GM23338 (cell line): ENCODE measurements at regions not wholly inside any gene's neighbourhood (a gene's known extent, or its start where the extent isn't known, plus 50 kb on each side); places are given as distances from the start of the nearest gene placed in this dataset.

Experiments used
- ATAC-seq: fragments of 200-7000 bp; cut with Tn5 transposase; 3 replicates; pipeline ENCODE4 v1.9.1; 2020
- DNase-seq: peaks from one replicate; pipeline ENCODE4 v3.0.0-alpha.2; 2015; ENCODE audit warnings: low spot score
- H2AFZ ChIP-seq: fragments of 200-600 bp; sonication (generic); 2 replicates; pipeline ENCODE4 v1.8.0; 2016; ENCODE audit warnings: antibody characterized with exemption, mild to moderate bottlenecking, moderate library complexity
- H3F3A ChIP-seq: fragments of 200-600 bp; sonication (generic); replicated peaks from 2 replicates; pipeline ENCODE4 v1.8.0; 2017; ENCODE audit warnings: antibody characterized with exemption, mixed run types, low read depth
- H3K27ac ChIP-seq: fragments of 200-600 bp; sonication (generic); 2 replicates; pipeline ENCODE4 v1.6.1; 2016; ENCODE audit warnings: low read depth
- H3K27me3 ChIP-seq: fragments of 200-600 bp; sonication (generic); 2 replicates; pipeline ENCODE4 v1.8.0; 2016; ENCODE audit warnings: mild to moderate bottlenecking, mixed run types, moderate library complexity; ENCODE audit not compliant: insufficient read depth
- H3K36me3 ChIP-seq: fragments of 200-600 bp; sonication (generic); 2 replicates; pipeline ENCODE4 v1.8.0; 2016; ENCODE audit warnings: mild to moderate bottlenecking; ENCODE audit not compliant: insufficient read depth
- H3K4me1 ChIP-seq: fragments of 200-600 bp; sonication (generic); 2 replicates; pipeline ENCODE4 v1.8.0; 2016; ENCODE audit warnings: mild to moderate bottlenecking, moderate library complexity; ENCODE audit not compliant: insufficient read depth
- H3K4me2 ChIP-seq: fragments of 200-600 bp; sonication (generic); 2 replicates; pipeline ENCODE4 v1.7.1; 2017; ENCODE audit warnings: mixed run types
- H3K4me3 ChIP-seq: fragments of 200-600 bp; sonication (generic); 2 replicates; pipeline ENCODE4 v1.6.1; 2016; ENCODE audit warnings: mixed run types
- H3K79me2 ChIP-seq: fragments of 200-600 bp; sonication (generic); replicated peaks from 2 replicates; pipeline ENCODE4 v1.8.0; 2017; ENCODE audit warnings: mild to moderate bottlenecking; ENCODE audit not compliant: insufficient read depth
- H3K9me2 ChIP-seq: fragments of 200-600 bp; sonication (generic); 2 replicates; pipeline ENCODE4 v1.8.0; 2017; ENCODE audit not compliant: insufficient read depth
- H4K20me1 ChIP-seq: fragments of 200-600 bp; sonication (generic); replicated peaks from 2 replicates; pipeline ENCODE4 v1.8.0; 2017; ENCODE audit warnings: mild to moderate bottlenecking; ENCODE audit not compliant: insufficient read depth
- H3K27ac Mint-ChIP-seq: 2 replicates; pipeline ENCODE4 v1.8.0; 2020; ENCODE audit warnings: inconsistent platforms, mild to moderate bottlenecking, moderate library complexity, mixed read lengths
- H3K27me3 Mint-ChIP-seq: 3 replicates; pipeline ENCODE4 v1.8.0; 2022; ENCODE audit warnings: low read depth, mild to moderate bottlenecking, moderate library complexity, mixed read lengths, inconsistent platforms; ENCODE audit not compliant: insufficient read depth, poor library complexity
- H3K36me3 Mint-ChIP-seq: 3 replicates; pipeline ENCODE4 v1.8.0; 2021; ENCODE audit warnings: low read depth, mild to moderate bottlenecking, inconsistent platforms, moderate library complexity, mixed read lengths
- H3K4me1 Mint-ChIP-seq: 3 replicates; pipeline ENCODE4 v1.8.0; 2020; ENCODE audit warnings: mild to moderate bottlenecking, inconsistent platforms, mixed read lengths
- H3K4me3 Mint-ChIP-seq: 3 replicates; pipeline ENCODE4 v1.8.0; 2021; ENCODE audit warnings: moderate library complexity, mild to moderate bottlenecking, inconsistent platforms, mixed read lengths
- H3K9me3 Mint-ChIP-seq: 3 replicates; pipeline ENCODE4 v1.8.0; 2020; ENCODE audit warnings: moderate library complexity, mild to moderate bottlenecking, inconsistent platforms, mixed read lengths
- CREB1 ChIP-seq: fragments of 250-450 bp; sonication (Bioruptor Pico); IDR thresholded peaks from 2 replicates; pipeline ENCODE4 v1.5.0; 2020; ENCODE audit warnings: low read depth, mild to moderate bottlenecking, moderate library complexity
- CTCF ChIP-seq, 2 experiments: fragments of 200-600 bp in 1 of 2; sonication (generic) in 1 of 2; conservative IDR thresholded peaks; 2 replicates each; pipeline versions ENCODE4 v1.5.1 to v1.6.1; 2016 to 2017; ENCODE audit warnings: antibody characterized with exemption in 2 of 2, low read depth in 2 of 2, mild to moderate bottlenecking in 2 of 2, moderate library complexity in 1 of 2
- POLR2AphosphoS5 ChIP-seq: IDR thresholded peaks from 2 replicates; pipeline ENCODE4 v1.6.1; 2016; ENCODE audit warnings: antibody characterized with exemption, low read depth
- ZNF331 ChIP-seq: fragments of 250-450 bp; sonication (Bioruptor Pico); IDR thresholded peaks from 2 replicates; pipeline ENCODE4 v1.5.0; 2020; ENCODE audit warnings: low read depth, mild to moderate bottlenecking, moderate library complexity
- ZNF462 ChIP-seq: fragments of 250-450 bp; sonication (Bioruptor Pico); IDR thresholded peaks from 2 replicates; pipeline ENCODE4 v1.5.0; 2020; ENCODE audit warnings: mild to moderate bottlenecking, moderate library complexity

- no peak for TF ChIP-seq ZNF462 (CRISPR knock-in tag)
Observed at GRCh38 chr1:185468626-185469025, 151.6 kb upstream of the IVNS1ABP start (continued).

- Mint-ChIP-seq H3K4me1 (no peaks in the 10 kb centered on the region), H3K27me3 (no peaks in the 10 kb centered on the region), H3K27ac (no peak overlapping the region), H3K9me3 (no peaks in the 10 kb centered on the region), H3K4me3 (no peak overlapping the region), H3K36me3 (no peaks in the 10 kb centered on the region)
- TF ChIP-seq CTCF (conservative IDR thresholded peaks at IDR 0.05; ENCODE audit: low read depth in 2 of 2) (no peak), CREB1 (CRISPR knock-in tag) (no peak), POLR2AphosphoS5 (no peak), ZNF331 (no peak)
- H3K4me2 ChIP-seq, result no peak overlapping the region
- no peak for DNase-seq
- H3K4me1 ChIP-seq, result no peaks in the 10 kb centered on the region
- H3K4me3 ChIP-seq, result no peak overlapping the region
- H4K20me1 ChIP-seq, result no peaks in the 10 kb centered on the region
- no peaks in the 10 kb centered on the region for H3K79me2 ChIP-seq
- no peaks in the 10 kb centered on the region for H3K36me3 ChIP-seq
- H3F3A ChIP-seq, result no peaks in the 10 kb centered on the region
- peaks cover 7% of the 10 kb centered on the region; the same call in 1 of the 2 replicates for H3K9me2 ChIP-seq
- ATAC-seq, result no peak
- H2AFZ ChIP-seq, result no peak overlapping the region
- H3K27ac ChIP-seq, result no peak overlapping the region
- H3K27me3 ChIP-seq, result no peaks in the 10 kb centered on the region
Observed at GRCh38 chr1:185467122-185467521, 150.1 kb upstream of the IVNS1ABP start.
